ENCODE measurements at regions not wholly inside any gene's neighbourhood (a gene's known extent, or its start where the extent isn't known, plus 50 kb on each side); places are given as distances from the start of the nearest gene placed in this dataset.

- H3K36me3 ChIP-seq (ENCODE audit: control insufficient read depth, insufficient read depth, low read length): no peaks in the 10 kb centered on the region
- H3K4me1 ChIP-seq (ENCODE audit: control insufficient read depth, insufficient read depth, low read length): no peaks in the 10 kb centered on the region; the same call in 1 of the 2 replicates
- no peaks in the 10 kb centered on the region for H3K9me3 ChIP-seq (ENCODE audit: control insufficient read depth, insufficient read depth, low read depth, low read length)
- H3K27ac ChIP-seq (ENCODE audit: low read depth, low read length): no peak overlapping the region
- H3K27me3 ChIP-seq (ENCODE audit: control insufficient read depth, insufficient read depth, low read length): peaks cover 3% of the 10 kb centered on the region; the same call in 1 of the 2 replicates
- no peak overlapping the region for H3K4me3 ChIP-seq (ENCODE audit: low read depth, low read length)
- H3K9ac ChIP-seq (ENCODE audit: low read length): no peak overlapping the region
Measured at GRCh38 chr11:129700701-129701100, 114.9 kb upstream of the TMEM45B start.

GRCh38 chr11:129701706-129702105 is 113.9 kb upstream of the TMEM45B start:
- no peaks in the 10 kb centered on the region for H3K4me1 ChIP-seq (ENCODE audit: control insufficient read depth, insufficient read depth, low read length)
- no peaks in the 10 kb centered on the region for H3K36me3 ChIP-seq (ENCODE audit: control insufficient read depth, insufficient read depth, low read length)
- H3K9ac ChIP-seq (ENCODE audit: low read length): no peak overlapping the region
- H3K4me3 ChIP-seq (ENCODE audit: low read depth, low read length): no peak overlapping the region
- H3K27me3 ChIP-seq (ENCODE audit: control insufficient read depth, insufficient read depth, low read length): 0 out of 2 replicates have a peak, but pooled peaks cover 3% of the 10 kb centered on the region
- no peaks in the 10 kb centered on the region for H3K9me3 ChIP-seq (ENCODE audit: control insufficient read depth, insufficient read depth, low read depth, low read length)
- no peak overlapping the region for H3K27ac ChIP-seq (ENCODE audit: low read depth, low read length)

- no peak overlapping the region for H3K27ac ChIP-seq (ENCODE audit: low read depth, low read length)
- no peaks in the 10 kb centered on the region for H3K4me1 ChIP-seq (ENCODE audit: control insufficient read depth, insufficient read depth, low read length)
- H3K27me3 ChIP-seq (ENCODE audit: control insufficient read depth, insufficient read depth, low read length): 0 out of 2 replicates have a peak, but pooled peaks cover under 1% of the 10 kb centered on the region
Measured at GRCh38 chr11:129702410-129703398, 112.9 kb upstream of the TMEM45B start.

GRCh38 chr11:129703846-129704245 is 111.8 kb upstream of the TMEM45B start:
- Histone ChIP-seq H3K27me3 (ENCODE audit: control insufficient read depth, insufficient read depth, low read length) (no peaks in the 10 kb centered on the region), H3K36me3 (ENCODE audit: control insufficient read depth, insufficient read depth, low read length) (no peaks in the 10 kb centered on the region), H3K27ac (ENCODE audit: low read depth, low read length) (no peak overlapping the region), H3K4me1 (ENCODE audit: control insufficient read depth, insufficient read depth, low read length) (no peaks in the 10 kb centered on the region), H3K9me3 (ENCODE audit: control insufficient read depth, insufficient read depth, low read depth, low read length) (no peaks in the 10 kb centered on the region), H3K4me3 (ENCODE audit: low read depth, low read length) (no peak overlapping the region), H3K9ac (ENCODE audit: low read length) (no peak overlapping the region)

More at GRCh38 chr11:129702410-129703398, 112.9 kb upstream of the TMEM45B start:
- Histone ChIP-seq H3K9me3 (ENCODE audit: control insufficient read depth, insufficient read depth, low read depth, low read length) (no peaks in the 10 kb centered on the region), H3K9ac (ENCODE audit: low read length) (no peak overlapping the region), H3K4me3 (ENCODE audit: low read depth, low read length) (no peak overlapping the region), H3K36me3 (ENCODE audit: control insufficient read depth, insufficient read depth, low read length) (no peaks in the 10 kb centered on the region)

- Histone ChIP-seq H3K27ac (ENCODE audit: low read depth, low read length) (no peak overlapping the region), H3K27me3 (ENCODE audit: control insufficient read depth, insufficient read depth, low read length) (no peaks in the 10 kb centered on the region)
Measured at GRCh38 chr11:129704831-129705230, 110.8 kb upstream of the TMEM45B start.

GRCh38 chr11:129705341-129705740 is 110.3 kb upstream of the TMEM45B start:
- H3K27me3 ChIP-seq (ENCODE audit: control insufficient read depth, insufficient read depth, low read length): no peaks in the 10 kb centered on the region
- H3K27ac ChIP-seq (ENCODE audit: low read depth, low read length): no peak overlapping the region
- H3K9ac ChIP-seq (ENCODE audit: low read length): no peak overlapping the region
- H3K4me3 ChIP-seq (ENCODE audit: low read depth, low read length): no peak overlapping the region
- no peaks in the 10 kb centered on the region for H3K4me1 ChIP-seq (ENCODE audit: control insufficient read depth, insufficient read depth, low read length)
- H3K9me3 ChIP-seq (ENCODE audit: control insufficient read depth, insufficient read depth, low read depth, low read length): no peaks in the 10 kb centered on the region
- no peaks in the 10 kb centered on the region for H3K36me3 ChIP-seq (ENCODE audit: control insufficient read depth, insufficient read depth, low read length)

More at GRCh38 chr11:129704831-129705230, 110.8 kb upstream of the TMEM45B start:
- H3K4me3 ChIP-seq (ENCODE audit: low read depth, low read length): no peak overlapping the region
- H3K36me3 ChIP-seq (ENCODE audit: control insufficient read depth, insufficient read depth, low read length): no peaks in the 10 kb centered on the region
- H3K9ac ChIP-seq (ENCODE audit: low read length): no peak overlapping the region
- no peaks in the 10 kb centered on the region for H3K9me3 ChIP-seq (ENCODE audit: control insufficient read depth, insufficient read depth, low read depth, low read length)
- no peaks in the 10 kb centered on the region for H3K4me1 ChIP-seq (ENCODE audit: control insufficient read depth, insufficient read depth, low read length)

GRCh38 chr11:129705933-129706332 is 109.7 kb upstream of the TMEM45B start:
- H3K27me3 ChIP-seq (ENCODE audit: control insufficient read depth, insufficient read depth, low read length): no peaks in the 10 kb centered on the region
- no peaks in the 10 kb centered on the region for H3K9me3 ChIP-seq (ENCODE audit: control insufficient read depth, insufficient read depth, low read depth, low read length)
- no peaks in the 10 kb centered on the region for H3K36me3 ChIP-seq (ENCODE audit: control insufficient read depth, insufficient read depth, low read length)
- no peak overlapping the region for H3K4me3 ChIP-seq (ENCODE audit: low read depth, low read length)
- H3K9ac ChIP-seq (ENCODE audit: low read length): no peak overlapping the region
- no peak overlapping the region for H3K27ac ChIP-seq (ENCODE audit: low read depth, low read length)
- no peaks in the 10 kb centered on the region for H3K4me1 ChIP-seq (ENCODE audit: control insufficient read depth, insufficient read depth, low read length)

- Histone ChIP-seq H3K9me3 (ENCODE audit: control insufficient read depth, insufficient read depth, low read depth, low read length) (peaks cover 12% of the 10 kb centered on the region), H3K9ac (ENCODE audit: low read length) (no peak overlapping the region), H3K36me3 (ENCODE audit: control insufficient read depth, insufficient read depth, low read length) (no peaks in the 10 kb centered on the region), H3K27me3 (ENCODE audit: control insufficient read depth, insufficient read depth, low read length) (no peaks in the 10 kb centered on the region), H3K4me1 (ENCODE audit: control insufficient read depth, insufficient read depth, low read length) (no peaks in the 10 kb centered on the region), H3K4me3 (ENCODE audit: low read depth, low read length) (no peak overlapping the region), H3K27ac (ENCODE audit: low read depth, low read length) (no peak overlapping the region)
Measured at GRCh38 chr11:129709801-129710398, 105.7 kb upstream of the TMEM45B start.

GRCh38 chr11:129710423-129710822 is 105.2 kb upstream of the TMEM45B start:
- Histone ChIP-seq H3K27ac (ENCODE audit: low read depth, low read length) (no peak overlapping the region), H3K4me1 (ENCODE audit: control insufficient read depth, insufficient read depth, low read length) (no peaks in the 10 kb centered on the region), H3K9ac (ENCODE audit: low read length) (no peak overlapping the region)

GRCh38 chr11:129711760-129712159 is 103.9 kb upstream of the TMEM45B start:
- Histone ChIP-seq H3K4me1 (ENCODE audit: control insufficient read depth, insufficient read depth, low read length) (no peaks in the 10 kb centered on the region), H3K36me3 (ENCODE audit: control insufficient read depth, insufficient read depth, low read length) (no peaks in the 10 kb centered on the region), H3K4me3 (ENCODE audit: low read depth, low read length) (no peak overlapping the region), H3K9me3 (ENCODE audit: control insufficient read depth, insufficient read depth, low read depth, low read length) (peaks cover 12% of the 10 kb centered on the region), H3K27me3 (ENCODE audit: control insufficient read depth, insufficient read depth, low read length) (no peaks in the 10 kb centered on the region), H3K27ac (ENCODE audit: low read depth, low read length) (no peak overlapping the region), H3K9ac (ENCODE audit: low read length) (no peak overlapping the region)

More at GRCh38 chr11:129710423-129710822, 105.2 kb upstream of the TMEM45B start:
- H3K36me3 ChIP-seq (ENCODE audit: control insufficient read depth, insufficient read depth, low read length): no peaks in the 10 kb centered on the region
- no peak overlapping the region for H3K4me3 ChIP-seq (ENCODE audit: low read depth, low read length)
- H3K9me3 ChIP-seq (ENCODE audit: control insufficient read depth, insufficient read depth, low read depth, low read length): peaks cover 12% of the 10 kb centered on the region
- no peaks in the 10 kb centered on the region for H3K27me3 ChIP-seq (ENCODE audit: control insufficient read depth, insufficient read depth, low read length)
